ENCODE measurements at regions not wholly inside any gene's neighbourhood (a gene's known extent, or its start where the extent isn't known, plus 50 kb on each side); places are given as distances from the start of the nearest gene placed in this dataset.
A peak's percentile ranks its signal among the peaks of the same experiment; 100 is the strongest.

GRCh38 chr2:62364791-62365528, 141.0 kb downstream of the TMEM17 start:
- no peak for DNase-seq

DNA sequence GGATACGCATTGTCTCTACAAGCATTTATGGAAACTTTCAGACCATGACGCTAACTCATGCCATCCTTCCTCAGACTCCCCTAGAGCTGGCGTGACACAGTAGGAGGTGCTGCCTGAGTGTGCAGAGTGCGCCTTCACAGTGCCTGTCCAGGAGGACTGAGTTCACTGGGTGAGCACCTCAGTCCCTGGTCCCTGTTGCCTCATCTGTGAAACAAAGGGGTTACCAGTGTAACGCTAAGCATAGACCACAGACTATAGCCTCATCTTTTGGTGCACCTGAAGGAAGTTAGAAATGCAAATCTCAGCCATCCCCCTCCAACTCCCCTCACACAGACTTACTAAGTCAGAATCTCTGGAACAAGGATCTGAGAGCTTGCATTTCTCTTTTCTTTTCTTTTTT, 142.8 kb downstream of the TMEM17 start:
- no peak for DNase-seq

GRCh38 chr2:62362561-62362960, 143.4 kb downstream of the TMEM17 start:
- no peak for DNase-seq

DNA sequence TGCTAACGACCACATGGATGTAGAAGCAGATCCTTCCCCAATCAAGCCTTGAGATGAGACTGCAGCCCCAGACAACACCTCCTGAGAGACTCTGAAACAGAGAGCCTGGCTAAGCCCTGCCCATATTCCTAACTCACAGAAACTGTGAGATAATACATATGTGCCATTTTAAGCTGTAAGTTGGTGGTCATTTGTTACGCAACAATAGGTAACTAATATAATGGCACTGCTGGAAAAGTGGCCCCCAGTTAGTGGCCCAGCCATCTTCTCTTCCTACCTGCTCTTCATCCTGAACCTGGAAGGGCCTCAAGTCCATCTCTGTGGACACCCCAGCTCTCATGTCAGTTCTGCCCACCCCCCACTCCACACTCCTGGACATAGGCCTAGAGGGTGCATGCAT, 144.0 kb downstream of the TMEM17 start:
- no peak for DNase-seq

DNA sequence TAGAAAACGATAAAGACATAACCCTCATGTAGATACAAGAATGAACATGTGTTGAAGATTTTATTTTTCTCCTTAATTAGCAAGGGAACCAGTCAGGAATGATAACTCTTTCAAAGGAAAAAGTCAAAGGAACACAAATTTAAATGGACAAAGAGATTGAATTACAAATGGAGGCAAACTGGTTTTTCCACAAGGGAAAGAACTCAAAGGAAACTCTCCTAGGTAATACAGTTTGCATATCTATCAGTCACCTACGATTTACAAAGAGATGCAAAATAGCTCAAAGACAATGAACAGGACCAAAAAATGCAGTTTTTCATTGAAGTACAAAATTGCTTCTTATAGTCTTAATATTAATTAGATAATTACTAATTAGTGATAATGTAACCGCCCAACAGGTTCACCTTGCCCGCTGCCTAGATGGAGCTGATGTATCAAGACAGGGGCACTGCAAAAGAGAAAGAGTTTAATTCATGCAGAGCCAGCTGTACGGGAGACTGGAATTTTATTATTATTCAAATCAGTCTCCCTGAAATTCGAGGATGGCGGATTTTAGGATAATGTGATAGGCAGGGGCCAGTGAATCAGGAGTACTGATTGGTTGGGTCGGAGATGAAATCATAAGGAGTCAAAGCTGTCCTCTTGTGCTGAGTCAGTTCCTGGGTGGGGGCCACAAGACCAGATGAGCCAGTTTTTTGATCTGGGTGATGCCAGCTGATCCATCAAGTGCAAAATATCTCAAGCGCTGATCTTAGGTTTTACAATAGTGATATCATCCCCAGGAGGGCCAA, 151.0 kb downstream of the TMEM17 start:
- no peak for DNase-seq

GRCh38 chr2:62352031-62352430, 154.0 kb downstream of the TMEM17 start:
- DNase-seq: no peak

DNA sequence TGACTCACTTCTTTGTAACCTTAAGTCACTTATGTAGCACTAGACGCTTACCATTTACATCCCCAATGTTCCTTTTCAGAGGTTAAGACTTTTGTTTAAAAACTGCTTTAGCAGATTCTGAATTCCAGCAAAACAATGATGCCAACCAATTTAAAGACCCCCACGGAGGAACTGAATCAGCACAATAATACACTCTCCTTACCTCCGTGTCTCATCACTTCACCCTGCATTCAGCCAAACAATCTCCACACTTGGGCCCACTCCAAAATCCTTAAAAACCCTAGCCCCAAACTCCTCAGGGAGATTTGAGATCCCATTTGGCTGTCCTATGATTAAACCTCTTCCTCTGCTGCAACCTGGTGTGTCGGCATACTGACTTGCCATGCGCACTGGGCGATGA, 153.9 kb downstream of the B3GNT2 start:
- DNase-seq: no peak

- DNase-seq: no peak
Measured at GRCh38 chr2:62348700-62349099, 152.8 kb downstream of the B3GNT2 start.

DNA sequence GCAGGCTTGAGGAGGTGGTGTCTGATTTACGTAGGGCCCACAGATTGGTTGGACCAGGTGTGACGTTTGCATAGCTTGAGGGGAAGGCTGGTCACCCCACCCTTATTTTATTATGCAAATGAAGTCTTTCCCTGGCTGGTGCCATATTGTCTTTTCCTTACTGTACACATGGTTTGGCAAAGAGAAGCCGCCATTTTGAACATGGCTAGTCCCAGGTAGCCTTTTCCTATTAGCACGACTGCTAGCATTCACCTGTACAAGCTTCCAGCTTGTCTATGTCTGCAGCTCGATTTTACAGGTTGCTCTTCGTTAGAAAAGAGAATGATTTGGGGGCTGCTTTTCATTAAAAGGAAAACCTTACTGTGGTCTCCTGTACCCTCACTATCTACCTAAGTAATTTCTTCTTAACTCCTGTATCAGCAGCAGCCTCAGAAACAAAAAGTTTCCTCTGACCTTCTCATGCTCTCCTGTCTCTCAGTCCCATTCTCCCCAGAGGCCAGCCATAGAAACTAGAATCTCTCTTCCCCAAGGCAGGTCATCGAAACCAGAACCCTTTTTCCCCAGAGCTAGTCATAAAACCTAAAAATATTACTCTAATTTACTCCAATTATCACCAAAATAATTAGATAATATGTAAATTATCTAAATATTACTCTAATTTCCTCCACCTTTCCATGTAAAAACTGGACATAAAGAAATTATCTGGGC, 151.8 kb downstream of the B3GNT2 start:
- DNase-seq: no peak

DNA sequence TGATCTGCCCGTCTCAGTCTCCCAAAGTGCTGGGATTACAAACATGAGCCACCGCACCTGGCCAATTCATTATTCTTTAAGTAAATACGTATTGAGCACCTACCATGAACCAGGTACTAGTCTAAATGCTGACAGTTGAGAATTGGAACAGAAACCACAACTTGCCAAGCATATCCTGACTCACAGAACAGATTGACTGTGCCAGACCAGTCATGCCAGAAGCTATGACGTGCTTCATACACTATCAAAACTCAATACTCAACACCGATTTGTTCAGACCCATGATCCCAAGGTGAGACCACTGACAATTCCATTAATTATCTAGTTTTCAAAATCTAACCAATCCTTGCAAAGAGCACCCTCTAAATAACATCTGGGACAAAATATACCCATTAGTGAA, 148.6 kb downstream of the B3GNT2 start:
- DNase-seq: no peak

- DNase-seq: no peak
Measured at GRCh38 chr2:62343636-62344337, 147.9 kb downstream of the B3GNT2 start.

DNA sequence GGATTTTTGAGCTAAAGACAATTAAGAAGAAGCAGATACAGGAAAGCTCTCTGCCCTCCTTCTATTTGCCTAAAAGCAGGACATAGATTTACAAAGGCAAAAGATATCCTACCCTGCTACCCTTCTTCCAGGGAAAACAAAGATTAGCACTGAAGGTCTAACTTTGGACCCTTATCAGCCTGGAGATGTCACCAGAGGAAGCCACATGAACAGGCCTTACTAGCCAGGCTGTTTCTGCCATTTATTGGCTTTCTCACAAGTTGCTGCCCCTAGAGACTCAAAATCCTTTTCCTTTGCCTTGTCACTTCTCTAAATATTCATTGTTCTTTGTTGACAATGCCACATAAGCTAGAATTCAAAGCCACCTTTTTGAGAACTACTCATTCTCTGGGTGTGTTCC, 147.3 kb downstream of the B3GNT2 start:
- no peak for DNase-seq

- DNase-seq: no peak
Measured at GRCh38 chr2:62340994-62341484, 145.1 kb downstream of the B3GNT2 start.

DNA sequence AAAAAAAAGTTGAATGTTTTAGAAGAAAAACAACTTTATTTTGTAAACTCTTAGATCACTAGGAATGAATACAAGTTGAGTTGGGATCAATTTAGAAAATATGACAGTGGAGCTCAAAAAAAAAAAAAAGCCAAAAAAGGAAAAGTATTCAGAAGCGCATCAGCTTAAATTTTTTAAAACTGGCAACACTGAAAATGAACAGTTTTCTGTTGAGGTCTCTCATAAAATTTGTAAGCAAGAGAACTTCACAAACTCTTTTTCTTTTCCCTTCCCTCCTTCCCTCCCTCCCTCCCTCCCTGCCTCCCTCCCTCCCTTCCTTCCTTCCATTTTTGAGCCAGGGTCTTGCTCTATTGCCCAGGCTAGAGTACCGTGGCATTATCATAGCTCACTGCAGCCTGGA, 143.9 kb downstream of the B3GNT2 start:
- no peak for DNase-seq

DNA sequence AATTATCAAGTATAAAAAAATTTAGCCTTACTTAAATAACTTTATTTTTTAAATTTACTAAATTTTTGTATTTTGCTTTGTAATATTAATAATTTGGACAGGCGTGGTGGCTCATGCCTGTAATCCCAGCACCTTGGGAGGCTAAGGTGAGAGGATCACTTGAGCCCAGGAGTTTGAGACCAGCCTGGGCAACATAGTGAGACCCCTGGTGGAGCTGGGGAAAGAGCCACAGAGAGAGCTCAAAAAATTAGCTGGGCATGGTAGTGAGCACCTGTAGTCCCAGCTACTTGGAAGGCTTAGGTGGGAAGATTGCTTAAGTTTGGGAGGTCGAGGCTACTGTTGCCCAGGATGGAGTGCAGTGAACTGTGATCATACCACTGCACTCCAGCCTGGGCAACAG, 143.5 kb downstream of the B3GNT2 start:
- peak; percentile 27 for DNase-seq

DNA sequence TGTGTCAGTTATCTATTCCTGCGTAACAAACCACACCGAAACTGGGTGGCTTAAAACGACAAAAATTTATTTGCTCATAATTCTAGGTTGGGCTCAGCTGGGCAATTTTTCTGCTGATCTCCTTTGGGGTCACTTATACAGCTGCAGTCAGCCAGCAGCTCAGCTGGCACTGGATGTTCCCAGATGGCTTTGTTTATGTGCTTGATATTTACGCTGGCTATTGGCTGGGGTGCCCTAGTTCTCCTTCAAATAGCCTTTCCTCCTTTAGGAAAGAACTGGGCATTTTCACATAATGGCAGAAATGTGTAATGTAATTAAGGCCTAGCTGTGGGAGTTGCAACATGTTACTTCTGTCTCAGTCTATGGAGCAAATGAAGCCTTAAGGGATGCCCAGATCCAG, 142.2 kb downstream of the B3GNT2 start:
- DNase-seq: no peak

- DNase-seq: no peak
Measured at GRCh38 chr2:62337403-62337802, 141.5 kb downstream of the B3GNT2 start.

DNA sequence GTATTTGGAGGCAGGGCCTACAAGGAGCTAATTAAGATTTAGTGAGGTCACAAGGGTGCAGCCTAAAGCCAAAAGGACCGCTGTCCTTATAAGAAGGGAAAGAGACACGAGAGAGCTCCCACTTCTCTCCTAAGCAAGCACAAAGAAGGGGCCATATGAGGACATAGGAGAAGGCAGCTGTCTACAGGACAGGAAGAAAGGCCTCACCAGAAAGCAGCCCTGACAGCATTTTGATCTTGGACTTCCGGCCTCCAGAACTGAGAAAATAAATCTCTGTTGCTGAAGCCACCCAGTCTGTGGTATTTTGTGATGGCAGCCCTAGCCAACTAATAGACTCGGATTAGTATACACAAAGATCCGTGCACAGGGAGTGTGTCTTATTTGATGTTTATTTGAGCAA, 139.7 kb downstream of the B3GNT2 start:
- DNase-seq: no peak

DNA sequence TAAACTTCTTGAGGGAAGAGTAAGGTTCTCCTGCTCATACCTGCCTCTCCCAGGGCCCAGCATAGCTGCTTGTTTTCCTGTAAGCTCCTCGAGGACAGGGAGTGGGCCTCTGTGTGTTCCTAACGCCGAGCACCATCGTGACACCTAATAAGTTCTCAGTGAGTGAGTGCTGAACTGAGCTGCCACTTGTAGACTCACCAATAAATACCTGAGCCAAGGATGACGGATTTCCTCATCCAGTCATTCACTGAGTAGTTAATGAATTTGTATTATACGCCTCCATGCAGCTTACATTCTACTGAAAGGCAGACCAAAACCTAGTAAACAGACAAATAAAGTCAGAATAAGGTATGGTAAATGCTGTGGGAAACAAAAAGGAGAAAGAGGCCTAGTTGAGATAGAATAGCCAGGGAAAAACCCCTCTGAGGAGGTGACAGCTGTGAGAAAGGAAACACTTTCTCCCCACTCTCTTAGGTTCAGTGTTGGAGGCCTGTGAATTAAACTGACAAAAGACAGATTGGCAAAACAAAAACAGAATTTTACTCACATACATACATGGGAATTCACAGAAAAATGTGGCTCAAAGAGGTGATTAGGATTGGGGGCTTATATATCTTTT, 138.6 kb downstream of the B3GNT2 start:
- DNase-seq: no peak

- DNase-seq: no peak
Measured at GRCh38 chr2:62334009-62334408, 138.1 kb downstream of the B3GNT2 start.

GRCh38 chr2:62330959-62331358, 135.0 kb downstream of the B3GNT2 start:
- DNase-seq: no peak

DNA sequence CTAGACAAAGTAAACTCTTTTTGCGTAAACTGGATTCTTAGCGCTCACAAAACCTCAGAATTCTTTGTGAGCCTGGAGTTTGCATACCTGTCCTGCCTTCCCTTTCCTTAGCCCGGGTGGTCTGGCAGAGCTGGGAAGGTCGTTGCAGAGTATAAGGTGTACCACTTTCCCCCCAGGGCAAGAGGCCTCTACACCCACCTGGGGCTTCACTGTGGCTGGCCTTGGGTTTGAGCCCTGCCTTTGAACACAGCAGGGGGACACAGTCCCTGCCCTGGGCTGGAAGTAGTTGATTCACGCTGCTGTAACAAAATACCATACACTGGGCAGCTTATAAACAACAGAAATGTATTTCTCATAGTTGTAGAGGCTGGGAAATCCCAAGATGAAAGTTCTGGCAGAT, 133.9 kb downstream of the B3GNT2 start:
- no peak for DNase-seq

DNA sequence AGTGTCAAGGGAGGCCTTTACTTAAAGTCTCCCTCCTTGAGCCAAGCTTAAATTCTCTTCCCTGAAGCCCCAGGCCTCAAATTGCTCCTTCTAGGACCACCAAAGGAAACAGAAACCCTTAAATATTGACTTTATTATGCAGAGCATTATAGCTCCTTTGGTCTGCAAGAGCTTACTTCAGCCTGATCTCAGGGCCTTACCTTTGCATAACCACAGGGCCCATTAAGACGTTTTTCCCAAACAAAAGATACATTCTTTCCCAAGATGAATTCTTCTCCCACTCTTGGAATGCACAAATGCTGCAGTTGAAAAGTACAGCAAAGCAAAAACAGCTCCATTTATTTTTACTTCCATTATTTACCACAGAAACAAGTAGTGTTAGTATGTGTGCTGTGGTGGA, 130.8 kb downstream of the B3GNT2 start:
- DNase-seq: no peak
